ENCODE measurements at regions not wholly inside any gene's neighbourhood (a gene's known extent, or its start where the extent isn't known, plus 50 kb on each side); places are given as distances from the start of the nearest gene placed in this dataset.

DNA sequence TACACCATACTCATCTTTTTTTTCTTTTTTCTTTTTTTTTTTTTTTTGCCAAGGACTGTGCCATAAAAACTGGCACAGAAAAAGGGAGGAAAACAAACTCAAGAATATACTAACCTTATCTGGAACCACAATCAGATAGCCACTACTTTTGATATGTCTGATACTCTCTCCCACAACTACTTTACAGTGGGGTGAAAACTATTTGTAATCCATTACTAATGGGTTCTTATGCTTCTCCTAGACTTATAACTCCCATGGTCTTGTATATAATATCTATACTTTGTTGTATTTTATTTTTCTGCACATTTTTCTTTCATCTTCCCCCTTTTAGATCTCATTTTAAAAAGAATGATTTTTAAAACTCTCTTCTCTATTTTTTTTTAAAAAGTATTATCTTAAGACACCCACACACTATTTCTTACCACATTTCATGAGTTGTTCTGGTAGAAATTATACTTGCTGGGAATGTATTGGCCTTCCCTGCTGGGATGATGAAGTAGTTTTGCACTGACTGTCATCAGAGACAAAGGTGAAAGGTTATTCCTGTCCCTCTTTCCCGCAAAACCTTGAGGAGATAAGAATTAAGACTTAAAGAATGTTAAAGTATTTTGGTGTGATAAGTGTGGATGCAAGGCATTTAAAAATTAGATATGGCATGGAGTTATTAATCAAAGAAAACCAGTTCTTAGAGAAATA, 146.7 kb upstream of the KLF12 start:
- Histone ChIP-seq H3K9me3 (replicated peaks; ENCODE audit: insufficient read depth, low read length) (no peaks in the 10 kb centered on the region), H2AFZ (ENCODE audit: low read length) (no peak overlapping the region), H3K27me3 (replicated peaks; ENCODE audit: insufficient read depth, low read length) (no peaks in the 10 kb centered on the region), H3K4me1 (ENCODE audit: low read length) (no peaks in the 10 kb centered on the region), H3K27ac (ENCODE audit: low read length) (no peak overlapping the region), H4K20me1 (ENCODE audit: insufficient read depth, low read length) (no peaks in the 10 kb centered on the region), H3K36me3 (replicated peaks; ENCODE audit: insufficient read depth, low read length) (no peaks in the 10 kb centered on the region), H3F3A (ENCODE audit: insufficient read depth, low read length) (no peaks in the 10 kb centered on the region), H3K79me2 (ENCODE audit: low read length) (no peaks in the 10 kb centered on the region), H3K9me2 (replicated peaks; ENCODE audit: insufficient read depth, low read length) (no peaks in the 10 kb centered on the region), H3K9ac (ENCODE audit: low read length) (no peak overlapping the region), H3K4me2 (ENCODE audit: low read depth, low read length) (no peak overlapping the region), H3K4me3 (ENCODE audit: low read length) (no peak overlapping the region)
- TF ChIP-seq EZH2phosphoT487 (IDR thresholded peaks at IDR 0.05; ENCODE audit: low read length), result no peak
- DNase-seq, result no peak

DNA sequence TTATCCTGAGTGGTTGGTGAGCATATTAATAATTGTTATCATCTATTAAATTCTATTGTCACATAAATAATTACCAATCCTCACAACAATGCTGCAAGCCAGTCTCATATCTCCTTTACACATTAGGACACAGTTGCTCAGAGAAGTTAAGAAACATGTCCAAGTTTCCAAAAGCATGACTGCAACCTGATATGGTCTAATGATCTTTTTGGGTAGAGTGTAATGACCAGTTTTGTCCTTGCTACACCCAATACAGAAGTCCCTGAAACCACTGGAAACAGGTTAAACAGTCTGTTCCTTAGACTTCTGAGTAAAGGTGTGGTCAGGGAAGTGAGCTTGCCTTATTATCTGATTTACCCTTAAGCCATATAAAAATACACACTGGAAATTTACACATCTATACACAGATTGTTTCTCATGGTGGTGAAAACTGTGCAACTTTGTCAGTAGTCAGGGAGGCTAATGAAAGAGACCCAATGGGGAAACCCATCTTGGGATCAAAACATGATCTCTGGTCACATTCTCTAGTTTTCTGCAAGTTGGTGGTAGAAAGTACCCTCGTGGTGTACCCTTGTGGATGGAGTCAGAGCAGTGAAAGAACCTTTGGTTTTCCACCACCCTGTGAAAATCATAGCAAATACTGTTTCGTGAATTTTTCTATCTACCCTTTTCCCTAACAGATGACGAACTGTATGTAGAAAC, 146.0 kb upstream of the KLF12 start:
- H3K27ac ChIP-seq (ENCODE audit: low read length), result no peak overlapping the region
- no peak overlapping the region for H3K9ac ChIP-seq (ENCODE audit: low read length)
- DNase-seq, result no peak
- no peaks in the 10 kb centered on the region for H3K9me2 ChIP-seq (replicated peaks; ENCODE audit: insufficient read depth, low read length)
- H3K4me2 ChIP-seq (ENCODE audit: low read depth, low read length), result no peak overlapping the region
- H3K79me2 ChIP-seq (ENCODE audit: low read length), result no peaks in the 10 kb centered on the region
- H2AFZ ChIP-seq (ENCODE audit: low read length), result no peak overlapping the region
- no peaks in the 10 kb centered on the region for H4K20me1 ChIP-seq (ENCODE audit: insufficient read depth, low read length)
- no peaks in the 10 kb centered on the region for H3K36me3 ChIP-seq (replicated peaks; ENCODE audit: insufficient read depth, low read length)
- H3F3A ChIP-seq (ENCODE audit: insufficient read depth, low read length), result no peaks in the 10 kb centered on the region
- H3K27me3 ChIP-seq (replicated peaks; ENCODE audit: insufficient read depth, low read length), result no peaks in the 10 kb centered on the region
- no peaks in the 10 kb centered on the region for H3K4me1 ChIP-seq (ENCODE audit: low read length)
- H3K9me3 ChIP-seq (replicated peaks; ENCODE audit: insufficient read depth, low read length), result no peaks in the 10 kb centered on the region
- TF ChIP-seq EZH2 (optimal IDR thresholded peaks at IDR 0.05; ENCODE audit: low read depth, low read length) (no peak), EZH2phosphoT487 (IDR thresholded peaks at IDR 0.05; ENCODE audit: low read length) (no peak)
- TF ChIP-seq, protein P1, sequence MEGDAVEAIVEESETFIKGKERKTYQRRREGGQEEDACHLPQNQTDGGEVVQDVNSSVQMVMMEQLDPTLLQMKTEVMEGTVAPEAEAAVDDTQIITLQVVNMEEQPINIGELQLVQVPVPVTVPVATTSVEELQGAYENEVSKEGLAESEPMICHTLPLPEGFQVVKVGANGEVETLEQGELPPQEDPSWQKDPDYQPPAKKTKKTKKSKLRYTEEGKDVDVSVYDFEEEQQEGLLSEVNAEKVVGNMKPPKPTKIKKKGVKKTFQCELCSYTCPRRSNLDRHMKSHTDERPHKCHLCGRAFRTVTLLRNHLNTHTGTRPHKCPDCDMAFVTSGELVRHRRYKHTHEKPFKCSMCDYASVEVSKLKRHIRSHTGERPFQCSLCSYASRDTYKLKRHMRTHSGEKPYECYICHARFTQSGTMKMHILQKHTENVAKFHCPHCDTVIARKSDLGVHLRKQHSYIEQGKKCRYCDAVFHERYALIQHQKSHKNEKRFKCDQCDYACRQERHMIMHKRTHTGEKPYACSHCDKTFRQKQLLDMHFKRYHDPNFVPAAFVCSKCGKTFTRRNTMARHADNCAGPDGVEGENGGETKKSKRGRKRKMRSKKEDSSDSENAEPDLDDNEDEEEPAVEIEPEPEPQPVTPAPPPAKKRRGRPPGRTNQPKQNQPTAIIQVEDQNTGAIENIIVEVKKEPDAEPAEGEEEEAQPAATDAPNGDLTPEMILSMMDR (IDR thresholded peaks at IDR 0.05; ENCODE audit: low read length), result no peak
- H3K4me3 ChIP-seq (ENCODE audit: low read length), result no peak overlapping the region

DNA sequence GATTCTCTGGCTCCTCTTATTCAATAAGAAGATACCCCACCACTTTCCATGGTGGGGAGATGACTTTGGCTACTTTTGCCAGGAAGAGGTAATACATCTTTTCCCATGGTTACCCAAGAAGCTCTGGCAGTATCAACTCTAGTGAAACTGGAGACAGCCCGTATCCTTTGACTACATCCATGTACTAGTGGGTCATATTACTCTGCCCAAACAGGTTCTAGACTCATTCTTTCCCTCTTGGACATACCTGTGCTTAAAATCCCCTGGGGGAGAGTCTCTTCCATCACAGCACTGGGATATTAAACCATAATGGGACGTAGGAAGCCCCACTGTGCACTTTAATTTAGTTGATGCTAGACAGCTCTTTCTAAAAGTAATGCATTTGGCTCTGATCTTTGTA, 144.7 kb upstream of the KLF12 start:
- no peak overlapping the region for H3K27ac ChIP-seq (ENCODE audit: low read length)
- no peaks in the 10 kb centered on the region for H4K20me1 ChIP-seq (ENCODE audit: insufficient read depth, low read length)
- no peaks in the 10 kb centered on the region for H3K36me3 ChIP-seq (replicated peaks; ENCODE audit: insufficient read depth, low read length)
- no peak for TF ChIP-seq EZH2 (optimal IDR thresholded peaks at IDR 0.05; ENCODE audit: low read depth, low read length)
- TF ChIP-seq, protein P1 (IDR thresholded peaks at IDR 0.05; ENCODE audit: low read length), result no peak
- TF ChIP-seq EZH2phosphoT487 (IDR thresholded peaks at IDR 0.05; ENCODE audit: low read length), result no peak
- no peak overlapping the region for H2AFZ ChIP-seq (ENCODE audit: low read length)
- H3K4me2 ChIP-seq (ENCODE audit: low read depth, low read length), result no peak overlapping the region
- H3K79me2 ChIP-seq (ENCODE audit: low read length), result no peaks in the 10 kb centered on the region
- H3K4me3 ChIP-seq (ENCODE audit: low read length), result no peak overlapping the region
- no peaks in the 10 kb centered on the region for H3K27me3 ChIP-seq (replicated peaks; ENCODE audit: insufficient read depth, low read length)
- no peak overlapping the region for H3K9ac ChIP-seq (ENCODE audit: low read length)
- no peak for DNase-seq
- H3K9me2 ChIP-seq (replicated peaks; ENCODE audit: insufficient read depth, low read length), result no peaks in the 10 kb centered on the region
- H3F3A ChIP-seq (ENCODE audit: insufficient read depth, low read length), result no peaks in the 10 kb centered on the region
- no peaks in the 10 kb centered on the region for H3K9me3 ChIP-seq (replicated peaks; ENCODE audit: insufficient read depth, low read length)
- H3K4me1 ChIP-seq (ENCODE audit: low read length), result no peaks in the 10 kb centered on the region

DNA sequence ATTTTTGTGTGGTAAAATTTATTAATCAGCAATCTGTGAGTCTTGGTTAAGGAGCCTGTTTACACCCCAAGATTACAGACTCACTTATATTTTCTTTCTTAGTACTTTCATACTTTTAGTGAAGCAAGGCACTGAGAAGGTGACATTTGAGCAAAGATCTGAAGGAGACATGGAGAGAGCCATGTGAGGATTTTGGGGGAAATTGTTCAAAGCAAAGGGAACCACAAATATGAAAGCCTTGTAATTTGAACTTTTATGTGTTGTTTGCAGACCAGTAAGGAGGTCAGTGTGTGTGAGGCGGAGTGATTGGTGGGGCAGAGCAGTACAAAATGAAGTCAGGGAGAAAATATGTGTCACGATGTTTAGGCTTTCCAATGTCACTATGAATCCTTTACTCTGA, 140.7 kb upstream of the KLF12 start:
- Histone ChIP-seq H3K79me2 (ENCODE audit: low read length) (no peaks in the 10 kb centered on the region), H3K9me2 (replicated peaks; ENCODE audit: insufficient read depth, low read length) (no peaks in the 10 kb centered on the region), H3K27ac (ENCODE audit: low read length) (no peak overlapping the region), H4K20me1 (ENCODE audit: insufficient read depth, low read length) (no peaks in the 10 kb centered on the region), H3K36me3 (replicated peaks; ENCODE audit: insufficient read depth, low read length) (no peaks in the 10 kb centered on the region), H3F3A (ENCODE audit: insufficient read depth, low read length) (no peaks in the 10 kb centered on the region), H3K4me2 (ENCODE audit: low read depth, low read length) (no peak overlapping the region), H3K9me3 (replicated peaks; ENCODE audit: insufficient read depth, low read length) (no peaks in the 10 kb centered on the region), H2AFZ (ENCODE audit: low read length) (no peak overlapping the region), H3K27me3 (replicated peaks; ENCODE audit: insufficient read depth, low read length) (no peaks in the 10 kb centered on the region), H3K4me3 (ENCODE audit: low read length) (no peak overlapping the region), H3K9ac (ENCODE audit: low read length) (no peak overlapping the region), H3K4me1 (ENCODE audit: low read length) (no peaks in the 10 kb centered on the region)
- DNase-seq, result no peak
- no peak for TF ChIP-seq EZH2phosphoT487 (IDR thresholded peaks at IDR 0.05; ENCODE audit: low read length)
- TF ChIP-seq, protein P1 (IDR thresholded peaks at IDR 0.05; ENCODE audit: low read length), result no peak
- no peak for TF ChIP-seq EZH2 (optimal IDR thresholded peaks at IDR 0.05; ENCODE audit: low read depth, low read length)
